ENCODE measurements at regions not wholly inside any gene's neighbourhood (a gene's known extent, or its start where the extent isn't known, plus 50 kb on each side); places are given as distances from the start of the nearest gene placed in this dataset.

DNA sequence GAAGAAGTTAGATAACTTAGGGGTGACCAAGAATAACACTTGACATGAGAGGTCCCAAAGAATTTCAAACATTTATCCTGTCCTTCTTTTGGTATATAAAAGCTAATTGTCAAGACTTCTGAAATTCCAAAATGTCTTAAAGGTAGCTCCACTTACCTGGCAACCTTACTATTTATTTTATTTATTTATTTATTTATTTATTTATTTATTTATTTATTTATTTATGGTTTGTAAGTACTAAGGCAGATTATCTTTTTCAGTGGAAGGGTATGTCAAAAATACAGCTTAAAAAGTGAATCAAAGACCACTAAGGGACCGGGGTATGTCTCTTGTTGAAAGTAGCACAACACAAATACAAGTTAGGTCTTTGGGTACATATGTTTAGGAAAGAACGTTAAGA lies 620.8 kb upstream of the B3GALT2 start:
- TF ChIP-seq, protein P1, sequence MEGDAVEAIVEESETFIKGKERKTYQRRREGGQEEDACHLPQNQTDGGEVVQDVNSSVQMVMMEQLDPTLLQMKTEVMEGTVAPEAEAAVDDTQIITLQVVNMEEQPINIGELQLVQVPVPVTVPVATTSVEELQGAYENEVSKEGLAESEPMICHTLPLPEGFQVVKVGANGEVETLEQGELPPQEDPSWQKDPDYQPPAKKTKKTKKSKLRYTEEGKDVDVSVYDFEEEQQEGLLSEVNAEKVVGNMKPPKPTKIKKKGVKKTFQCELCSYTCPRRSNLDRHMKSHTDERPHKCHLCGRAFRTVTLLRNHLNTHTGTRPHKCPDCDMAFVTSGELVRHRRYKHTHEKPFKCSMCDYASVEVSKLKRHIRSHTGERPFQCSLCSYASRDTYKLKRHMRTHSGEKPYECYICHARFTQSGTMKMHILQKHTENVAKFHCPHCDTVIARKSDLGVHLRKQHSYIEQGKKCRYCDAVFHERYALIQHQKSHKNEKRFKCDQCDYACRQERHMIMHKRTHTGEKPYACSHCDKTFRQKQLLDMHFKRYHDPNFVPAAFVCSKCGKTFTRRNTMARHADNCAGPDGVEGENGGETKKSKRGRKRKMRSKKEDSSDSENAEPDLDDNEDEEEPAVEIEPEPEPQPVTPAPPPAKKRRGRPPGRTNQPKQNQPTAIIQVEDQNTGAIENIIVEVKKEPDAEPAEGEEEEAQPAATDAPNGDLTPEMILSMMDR (IDR thresholded peaks at IDR 0.05; ENCODE audit: insufficient read depth, low read length, missing control alignments) = no peak
- ChIA-PET POLR2A (no interaction called here), CTCF (no interaction called here)
- DNase-seq (ENCODE audit: low read depth, low spot score) = no peak
- no peak overlapping the region for H3K4me3 ChIP-seq (ENCODE audit: low read depth, low read length)

DNA sequence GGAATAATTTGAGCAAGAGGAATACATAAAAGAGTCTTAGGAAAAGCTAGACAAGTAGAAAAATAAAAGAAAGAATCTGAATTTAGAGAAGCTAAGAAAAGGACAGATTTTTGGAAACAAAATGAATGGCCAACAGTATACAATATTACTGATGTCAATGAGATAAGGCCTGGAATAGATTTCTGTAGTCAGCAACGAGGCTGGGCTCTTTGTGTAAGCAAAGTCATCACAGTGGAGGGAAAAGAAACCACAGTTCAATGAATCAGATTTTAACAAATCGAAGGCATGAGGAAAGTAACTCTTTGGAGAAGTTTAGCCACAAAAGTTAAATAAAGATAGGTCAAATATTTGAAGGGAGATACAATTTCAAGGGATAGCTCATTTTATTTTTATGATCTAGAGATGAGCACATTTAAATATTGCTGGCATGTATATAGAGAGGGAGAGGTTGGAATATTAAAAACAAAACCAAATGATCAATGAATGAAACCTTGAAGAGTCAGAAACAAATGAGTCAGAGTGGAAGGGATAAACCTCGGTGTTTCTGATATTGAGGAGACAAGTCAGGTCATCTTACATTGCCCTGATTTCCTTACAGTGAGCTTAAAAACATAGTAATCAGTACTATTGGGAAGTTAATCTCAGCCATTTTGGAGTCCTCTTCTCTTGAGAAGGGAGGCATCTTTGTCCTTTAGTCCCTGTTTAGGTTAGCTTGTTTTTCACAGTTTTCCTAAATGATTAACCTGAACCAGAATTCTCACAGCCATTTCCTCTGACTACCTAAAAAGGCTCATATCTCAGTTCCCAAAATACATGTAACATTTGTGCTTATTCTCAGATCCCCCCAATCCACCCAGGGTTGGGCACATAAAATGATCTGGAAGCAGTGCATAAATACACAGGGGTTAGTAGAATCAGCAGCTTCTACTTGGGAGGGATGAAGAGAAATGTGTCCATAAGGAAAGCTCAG lies 620.0 kb upstream of the B3GALT2 start:
- POLR2A ChIA-PET = no interaction called here
- no peak for DNase-seq (ENCODE audit: low read depth, low spot score)
- CTCF ChIA-PET = interaction anchor here (0.9 kb wide), 1 partner anchor 152 kb away, joined by 3 read pairs; no protein-coding TSS in a partner anchor
- TF ChIP-seq, protein P1 (IDR thresholded peaks at IDR 0.05; ENCODE audit: insufficient read depth, low read length, missing control alignments) = no peak
- H3K4me3 ChIP-seq (ENCODE audit: low read depth, low read length) = no peak overlapping the region

DNA sequence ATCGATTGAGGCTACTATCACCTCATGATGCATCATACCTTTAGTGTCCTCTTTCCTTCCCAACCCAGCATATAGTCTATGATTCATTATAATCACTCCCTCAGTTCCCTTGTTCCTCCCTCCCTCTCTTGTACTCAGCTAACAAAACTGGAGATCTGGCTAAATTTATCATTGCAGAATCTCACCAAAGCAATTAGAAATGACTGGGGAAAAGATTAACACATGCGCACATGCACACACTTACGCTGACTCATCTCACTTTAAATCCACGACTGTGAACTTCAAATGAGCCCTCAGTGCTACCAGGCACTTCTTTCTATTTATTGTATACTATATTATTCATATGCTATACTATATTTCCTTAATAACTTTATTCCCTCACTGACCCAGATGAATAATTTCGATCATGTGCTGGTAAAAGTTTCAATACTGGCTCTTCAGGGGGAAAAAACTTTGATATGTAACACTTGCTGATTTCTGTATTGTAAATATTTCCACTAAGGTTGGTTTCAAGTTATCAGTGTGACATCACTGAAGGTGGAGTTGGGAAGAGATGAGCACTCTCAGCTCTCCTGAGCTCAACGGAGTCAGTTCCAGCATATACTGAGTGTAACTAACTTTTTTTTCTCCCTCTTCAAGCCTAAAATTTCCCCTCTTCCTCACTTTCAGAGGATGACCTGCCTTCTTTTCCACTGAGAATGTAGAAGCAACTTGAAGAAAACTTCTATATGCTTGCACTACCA lies 613.7 kb upstream of the B3GALT2 start:
- ChIA-PET POLR2A (no interaction called here), CTCF (no interaction called here)
- no peak overlapping the region for H3K4me3 ChIP-seq (ENCODE audit: low read depth, low read length)
- no peak for DNase-seq (ENCODE audit: low read depth, low spot score)
- TF ChIP-seq, protein P1 (IDR thresholded peaks at IDR 0.05; ENCODE audit: insufficient read depth, low read length, missing control alignments) = no peak

- DNase-seq (ENCODE audit: low read depth, low spot score) = no peak
- CTCF ChIA-PET = no interaction called here
- POLR2A ChIA-PET = no interaction called here
- TF ChIP-seq, protein P1 (IDR thresholded peaks at IDR 0.05; ENCODE audit: insufficient read depth, low read length, missing control alignments) = no peak
- no peak overlapping the region for H3K4me3 ChIP-seq (ENCODE audit: low read depth, low read length)
Observed at GRCh38 chr1:193799371-193799770, 613.0 kb upstream of the B3GALT2 start.

GRCh38 chr1:193794239-193794638 lies 607.8 kb upstream of the B3GALT2 start:
- ChIA-PET CTCF (no interaction called here), POLR2A (no interaction called here)
- H3K4me3 ChIP-seq (ENCODE audit: low read depth, low read length) = no peak overlapping the region
- TF ChIP-seq, protein P1 (IDR thresholded peaks at IDR 0.05; ENCODE audit: insufficient read depth, low read length, missing control alignments) = no peak
- DNase-seq (ENCODE audit: low read depth, low spot score) = no peak

- CTCF ChIA-PET = no interaction called here
- no peak overlapping the region for H3K4me3 ChIP-seq (ENCODE audit: low read depth, low read length)
- TF ChIP-seq, protein P1 (IDR thresholded peaks at IDR 0.05; ENCODE audit: insufficient read depth, low read length, missing control alignments) = no peak
- POLR2A ChIA-PET = no interaction called here
- DNase-seq (ENCODE audit: low read depth, low spot score) = no peak
Observed at GRCh38 chr1:193791746-193792145, 605.3 kb upstream of the B3GALT2 start.

All from AG04449 (cell line).